ENCODE measurements at regions not wholly inside any gene's neighbourhood (a gene's known extent, or its start where the extent isn't known, plus 50 kb on each side); places are given as distances from the start of the nearest gene placed in this dataset.

DNA sequence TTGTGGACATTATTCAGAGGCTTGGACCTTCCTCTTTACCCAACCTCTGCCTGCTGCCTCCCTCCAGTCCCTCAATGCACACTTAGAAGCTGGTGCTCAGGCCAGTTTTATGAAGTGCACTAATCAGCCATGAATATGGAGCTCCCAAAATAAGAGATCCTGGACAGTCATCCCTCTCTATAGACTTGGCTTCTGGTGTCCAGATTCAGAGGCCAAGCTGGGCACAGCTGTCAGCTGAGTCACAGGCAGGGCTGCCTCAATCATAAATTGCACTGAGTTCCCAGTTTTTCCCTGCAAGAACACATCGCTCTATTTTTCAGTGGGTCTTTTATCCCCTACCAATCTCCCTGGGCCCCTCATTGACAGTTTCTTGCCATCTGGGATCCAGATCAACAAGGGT, 161.7 kb upstream of the CADM1 start:
- H3K4me3 ChIP-seq (ENCODE audit: low read length), result no peak overlapping the region
- TF ChIP-seq ZNF274 (IDR thresholded peaks at IDR 0.05; ENCODE audit: low read depth, low read length), result no peak

DNA sequence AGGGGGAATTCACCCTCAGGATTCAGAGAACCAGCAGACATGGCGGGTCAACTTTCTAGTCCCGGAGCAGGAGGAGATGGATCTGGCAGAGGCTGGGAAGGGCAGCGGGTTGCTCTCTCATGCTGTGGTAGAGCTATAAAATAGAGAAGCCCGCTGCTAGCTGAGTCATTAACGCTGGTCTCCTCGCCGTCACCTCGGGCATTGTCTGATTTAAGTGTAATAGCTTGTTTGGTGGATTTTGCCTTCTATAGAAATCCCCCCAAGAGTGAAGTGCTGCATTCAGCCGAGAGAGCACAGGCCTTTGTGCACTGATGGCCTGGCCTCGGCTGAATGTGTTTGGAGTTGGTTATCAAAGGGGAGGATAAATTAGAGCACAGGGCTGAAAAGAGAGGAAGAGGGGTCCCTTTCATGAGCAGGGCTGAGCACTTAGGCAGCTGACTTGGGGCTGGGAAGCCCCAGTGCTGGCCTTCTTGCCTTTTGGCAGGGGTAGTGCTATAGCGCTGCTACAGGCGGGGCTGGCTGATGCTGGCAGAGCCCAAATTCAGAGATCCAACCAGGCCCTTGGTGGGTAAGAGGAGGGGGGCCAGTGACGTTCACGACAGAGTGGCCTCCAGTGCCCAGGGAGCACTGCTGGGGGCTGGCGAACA, 161.1 kb upstream of the CADM1 start:
- no peak for TF ChIP-seq ZNF274 (IDR thresholded peaks at IDR 0.05; ENCODE audit: low read depth, low read length)
- H3K4me3 ChIP-seq (ENCODE audit: low read length), result no peak overlapping the region

DNA sequence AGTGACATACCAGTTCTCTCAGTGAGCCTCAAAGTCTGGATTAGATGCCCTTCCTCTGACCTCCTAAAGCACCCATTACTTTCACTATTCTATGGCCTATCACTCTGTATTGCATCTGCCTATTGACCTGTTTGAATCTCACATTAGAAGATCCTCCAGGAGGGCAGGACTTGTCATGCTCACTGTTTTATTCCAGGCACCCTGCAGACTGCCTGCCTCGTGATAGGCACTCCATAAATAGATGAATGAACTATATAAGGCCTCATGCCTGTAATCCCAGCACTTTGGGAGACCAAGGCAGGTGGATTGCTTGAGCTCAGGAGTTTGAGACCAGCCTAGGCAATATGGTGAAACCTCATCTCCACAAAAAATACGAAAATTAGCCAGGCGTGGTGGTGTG, 160.1 kb upstream of the CADM1 start:
- TF ChIP-seq ZNF274 (IDR thresholded peaks at IDR 0.05; ENCODE audit: low read depth, low read length), result no peak
- H3K4me3 ChIP-seq (ENCODE audit: low read length), result no peak overlapping the region

DNA sequence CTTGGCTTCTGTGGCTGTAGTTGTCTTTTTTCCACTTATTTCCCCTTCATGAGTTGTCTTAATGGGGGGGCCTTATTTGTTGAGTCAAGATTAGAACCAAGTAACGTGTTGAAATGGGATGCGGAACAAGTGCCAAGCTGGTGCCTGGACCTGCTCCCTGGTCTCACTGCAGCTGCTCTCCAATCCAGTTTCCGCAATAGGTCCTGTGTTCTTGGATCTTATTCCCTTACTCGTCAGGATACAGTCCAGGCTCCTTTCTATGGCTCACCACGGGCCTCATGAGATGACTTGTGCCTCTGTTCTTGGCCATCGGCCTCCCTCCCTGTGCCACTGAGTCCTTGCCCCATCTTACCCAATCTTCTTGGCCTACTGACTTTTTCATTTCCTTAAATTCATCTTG, 159.6 kb upstream of the CADM1 start:
- no peak overlapping the region for H3K4me3 ChIP-seq (ENCODE audit: low read length)
- no peak for TF ChIP-seq ZNF274 (IDR thresholded peaks at IDR 0.05; ENCODE audit: low read depth, low read length)

DNA sequence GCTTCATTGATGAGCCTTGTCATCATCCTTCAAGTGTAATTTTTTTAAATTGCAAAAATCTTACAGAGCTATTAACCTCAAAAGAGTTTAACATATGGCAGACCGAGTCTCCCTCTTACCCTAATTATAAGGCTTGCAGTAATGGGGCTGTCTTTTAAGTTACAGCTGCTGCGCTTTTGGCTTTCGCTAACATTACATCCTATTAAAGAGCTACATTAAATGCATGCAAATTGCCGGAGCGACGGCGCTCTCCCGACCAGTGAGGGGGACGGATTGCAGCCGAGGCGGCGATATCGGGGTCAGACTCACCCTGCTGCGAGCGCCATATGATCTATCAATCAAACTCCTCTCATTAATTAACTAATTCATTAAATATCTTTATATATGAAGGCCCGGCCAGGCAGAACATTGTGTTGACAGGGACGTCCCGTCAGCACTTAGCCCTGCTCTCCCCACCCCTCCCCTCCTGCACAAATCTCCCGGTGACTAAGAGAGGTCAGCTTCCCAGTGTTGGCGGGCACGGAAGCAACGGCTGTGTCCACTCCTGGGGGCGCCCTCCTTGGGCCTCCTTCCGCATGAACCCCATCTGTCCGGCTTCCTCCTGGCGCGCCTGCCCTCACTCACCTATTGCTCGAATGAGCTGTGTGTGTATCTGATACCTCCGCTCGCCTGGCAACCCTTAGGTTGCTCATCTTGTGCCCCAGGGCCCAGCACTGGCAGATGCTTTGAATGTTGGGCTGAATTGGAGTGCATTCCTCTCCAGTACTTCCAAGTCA, 156.0 kb upstream of the CADM1 start:
- no peak for TF ChIP-seq ZNF274 (IDR thresholded peaks at IDR 0.05; ENCODE audit: low read depth, low read length)
- no peak overlapping the region for H3K4me3 ChIP-seq (ENCODE audit: low read length)

DNA sequence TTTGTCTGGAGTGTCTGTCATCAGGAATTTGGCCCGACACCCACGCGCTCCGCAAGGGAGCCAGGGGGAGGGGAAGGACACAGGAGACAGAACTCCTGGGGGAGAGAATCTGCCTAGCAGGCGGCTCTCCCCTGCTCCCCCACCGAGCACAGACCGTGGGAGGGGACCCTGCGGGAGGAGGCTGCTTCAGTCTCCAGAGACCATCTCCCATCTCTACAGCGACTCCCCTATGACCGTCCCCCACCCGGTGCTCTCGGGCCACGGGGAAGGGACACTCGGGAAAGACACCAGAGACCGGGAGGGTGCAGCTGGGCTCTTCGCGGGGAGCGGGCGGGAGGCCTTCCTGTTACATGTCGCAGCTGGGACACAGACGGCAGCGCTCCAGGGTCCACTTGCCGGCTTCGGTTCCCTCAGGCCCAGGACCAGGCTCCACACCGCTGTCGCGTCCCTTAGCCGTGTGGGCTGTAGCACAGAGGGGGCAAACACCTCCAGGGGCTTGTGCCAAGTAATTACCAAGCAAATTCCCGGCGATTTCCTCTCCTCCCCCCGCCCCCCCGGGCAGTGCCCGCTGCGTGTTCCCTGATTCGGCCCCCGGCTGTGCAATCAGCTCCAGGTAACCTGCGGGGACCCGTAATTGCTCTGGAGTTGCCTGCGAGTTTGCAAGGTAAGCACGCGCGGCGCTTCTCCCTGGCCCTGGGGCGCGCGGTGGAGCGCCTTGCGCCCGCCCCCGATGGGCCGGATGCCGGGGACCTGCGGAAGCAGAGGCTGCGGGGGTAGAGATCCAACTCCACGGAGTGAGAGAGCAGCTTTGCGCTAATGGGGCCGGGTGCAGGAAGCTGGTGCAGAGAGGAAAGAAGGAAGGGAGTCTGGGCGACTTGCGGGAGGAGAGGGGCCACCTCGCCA, 155.1 kb upstream of the CADM1 start:
- no peak for TF ChIP-seq ZNF274 (IDR thresholded peaks at IDR 0.05; ENCODE audit: low read depth, low read length)
- no peak overlapping the region for H3K4me3 ChIP-seq (ENCODE audit: low read length)

DNA sequence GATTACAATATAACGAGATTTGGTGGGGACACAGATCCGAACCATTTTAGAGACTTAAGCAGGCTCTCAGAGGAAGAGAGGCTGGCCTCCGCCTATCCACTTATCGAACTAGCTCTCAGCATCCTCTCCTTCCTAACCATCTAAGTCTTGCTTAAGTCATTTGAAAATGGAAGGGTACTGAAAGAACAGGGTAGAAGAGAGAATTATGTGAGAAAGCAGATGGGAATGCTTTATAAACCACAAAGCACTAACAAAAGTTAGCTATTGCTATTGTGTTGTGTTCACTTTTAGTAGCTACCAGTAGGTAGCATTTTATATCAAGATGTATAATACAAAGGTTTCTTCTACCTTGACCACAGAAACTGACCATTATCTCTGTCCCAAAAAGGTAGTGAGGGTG, 153.4 kb upstream of the CADM1 start:
- no peak overlapping the region for H3K4me3 ChIP-seq (ENCODE audit: low read length)
- TF ChIP-seq ZNF274 (IDR thresholded peaks at IDR 0.05; ENCODE audit: low read depth, low read length), result no peak

DNA sequence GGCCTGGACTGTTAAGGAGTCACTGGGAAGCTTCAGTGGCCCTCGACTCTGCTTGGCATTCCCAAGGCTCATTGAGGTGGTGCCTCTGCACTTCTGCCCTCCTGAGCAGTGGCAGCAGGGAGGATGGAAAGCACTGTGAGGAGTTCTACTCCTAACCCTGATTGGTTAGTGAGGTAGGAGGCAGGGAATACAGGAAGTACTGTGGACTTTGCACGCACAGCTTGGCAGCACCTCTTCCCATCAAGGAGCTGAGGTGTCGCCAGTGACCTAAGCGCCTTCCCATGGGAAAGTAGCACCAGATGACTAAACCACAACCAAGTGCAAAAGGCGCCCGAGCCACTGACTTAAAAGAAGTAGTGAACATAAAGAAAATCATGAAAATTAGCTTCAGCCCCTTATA, 152.5 kb upstream of the CADM1 start:
- no peak for TF ChIP-seq ZNF274 (IDR thresholded peaks at IDR 0.05; ENCODE audit: low read depth, low read length)
- H3K4me3 ChIP-seq (ENCODE audit: low read length), result no peak overlapping the region

DNA sequence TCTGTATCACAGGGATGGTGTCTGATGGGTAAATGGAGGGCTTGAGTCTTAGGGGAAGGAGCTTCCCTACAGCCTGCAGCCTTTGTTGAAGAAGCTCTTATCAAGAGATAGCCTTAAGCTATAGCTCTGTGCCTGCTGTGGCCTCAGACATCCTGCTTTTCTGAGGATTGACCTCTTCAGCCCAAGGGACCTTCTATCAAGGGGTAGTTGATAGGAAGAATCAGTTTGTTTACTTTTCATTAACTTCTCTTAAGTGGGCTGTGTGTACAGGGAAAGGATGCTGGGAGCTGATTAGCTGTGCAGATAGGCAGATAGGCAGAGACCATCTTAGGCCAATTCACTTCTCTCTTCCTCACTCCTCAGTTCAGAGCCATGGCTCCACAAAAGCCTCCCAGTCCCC, 151.8 kb upstream of the CADM1 start:
- H3K4me3 ChIP-seq (ENCODE audit: low read length), result no peak overlapping the region
- TF ChIP-seq ZNF274 (IDR thresholded peaks at IDR 0.05; ENCODE audit: low read depth, low read length), result no peak

DNA sequence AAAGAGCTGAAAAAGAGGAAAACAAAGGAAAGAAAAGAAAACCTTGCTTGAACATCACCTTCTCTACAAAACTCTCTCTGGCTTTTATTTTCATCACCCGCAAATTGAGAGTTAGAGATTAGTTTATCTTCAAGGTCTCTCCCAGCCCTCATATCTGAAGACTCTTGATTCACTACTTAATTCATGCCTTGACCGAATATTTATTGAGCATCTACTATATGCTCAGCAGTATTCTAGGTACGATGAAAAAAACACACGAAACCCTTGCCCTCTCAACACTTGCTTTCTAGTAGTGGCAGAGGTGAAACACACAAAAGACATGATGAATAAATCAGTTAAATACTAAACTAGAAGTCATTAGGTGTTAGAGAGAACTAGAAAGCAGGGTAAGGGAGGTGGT, 150.6 kb upstream of the CADM1 start:
- H3K4me3 ChIP-seq (ENCODE audit: low read length), result no peak overlapping the region
- no peak for TF ChIP-seq ZNF274 (IDR thresholded peaks at IDR 0.05; ENCODE audit: low read depth, low read length)

DNA sequence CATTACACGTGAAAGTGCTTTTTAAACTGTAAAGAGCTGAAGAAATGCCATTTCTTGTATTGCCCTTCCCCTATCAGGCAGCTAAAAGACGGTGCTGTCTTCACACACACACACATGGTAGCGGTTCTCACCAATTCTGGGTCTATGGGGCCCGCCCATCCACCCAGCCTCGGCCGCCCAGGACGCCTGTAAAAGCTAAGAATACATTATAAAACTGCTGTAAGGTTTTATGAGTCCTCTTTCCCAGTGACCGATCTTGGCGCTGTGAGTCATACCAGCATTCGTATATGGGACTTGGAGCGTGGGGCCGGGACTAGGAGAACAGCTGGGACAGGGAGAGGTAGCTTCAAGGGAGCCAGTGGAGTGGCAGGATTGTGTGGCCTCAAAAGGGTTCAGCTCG, 149.7 kb upstream of the CADM1 start:
- no peak for TF ChIP-seq ZNF274 (IDR thresholded peaks at IDR 0.05; ENCODE audit: low read depth, low read length)
- no peak overlapping the region for H3K4me3 ChIP-seq (ENCODE audit: low read length)

DNA sequence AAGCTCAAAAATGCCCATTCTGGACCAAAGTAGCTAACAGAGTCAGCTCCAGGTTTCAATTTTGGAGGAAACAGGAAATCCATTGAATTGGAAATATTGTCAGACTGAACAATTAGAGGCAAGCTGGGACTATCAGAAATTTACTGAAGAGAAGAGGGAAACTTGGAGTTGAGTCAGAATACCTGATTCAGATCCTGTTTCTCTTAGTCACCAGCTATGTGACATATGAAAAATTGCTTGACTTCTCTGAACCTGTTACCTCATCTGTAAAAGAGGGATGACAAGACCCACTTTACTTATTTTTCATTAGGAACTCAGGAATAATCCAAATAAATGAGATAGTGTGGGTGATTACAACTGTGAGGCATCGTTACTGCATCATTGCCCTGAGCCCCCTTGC, 148.9 kb upstream of the CADM1 start:
- TF ChIP-seq ZNF274 (IDR thresholded peaks at IDR 0.05; ENCODE audit: low read depth, low read length), result no peak
- H3K4me3 ChIP-seq (ENCODE audit: low read length), result no peak overlapping the region

DNA sequence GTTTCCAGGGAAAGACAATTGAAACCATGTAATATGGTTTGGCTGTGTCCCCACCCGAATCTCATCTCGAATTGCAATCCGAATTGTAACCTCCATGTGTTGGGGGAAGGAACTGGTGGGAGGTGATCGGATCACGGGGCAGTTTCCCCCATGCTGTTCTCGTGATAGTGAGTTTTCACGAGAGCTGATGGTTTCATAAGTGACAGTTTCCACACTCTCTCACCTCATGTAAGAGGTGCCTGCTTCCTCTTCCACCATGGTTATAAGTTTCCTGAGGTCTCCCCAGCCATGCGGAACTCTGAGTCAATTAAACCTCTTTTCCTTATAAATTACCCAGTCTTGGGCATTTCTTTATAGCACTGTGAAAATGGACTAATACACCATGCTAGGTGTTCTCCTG, 148.3 kb upstream of the CADM1 start:
- TF ChIP-seq ZNF274 (IDR thresholded peaks at IDR 0.05; ENCODE audit: low read depth, low read length), result no peak
- no peak overlapping the region for H3K4me3 ChIP-seq (ENCODE audit: low read length)

DNA sequence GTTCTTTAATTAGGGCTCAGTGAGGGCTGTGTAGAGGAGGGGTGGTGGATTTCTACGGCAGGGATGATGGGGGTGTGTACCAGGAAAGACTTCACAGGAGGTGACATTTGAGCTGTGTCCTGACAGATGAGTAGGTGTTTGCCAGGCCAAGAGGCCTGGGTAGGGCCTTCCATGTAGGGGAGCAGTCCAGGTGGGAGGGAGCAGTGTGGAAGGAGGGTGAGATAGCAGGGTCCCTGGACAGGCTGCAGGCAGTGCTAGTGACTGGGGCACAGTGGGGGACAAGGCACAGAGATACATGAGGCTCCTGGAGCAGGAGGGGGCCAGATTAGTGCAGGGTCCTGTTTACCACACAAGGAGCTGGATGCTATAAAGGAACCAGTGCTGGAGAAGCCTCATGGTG, 147.9 kb upstream of the CADM1 start:
- no peak overlapping the region for H3K4me3 ChIP-seq (ENCODE audit: low read length)
- TF ChIP-seq ZNF274 (IDR thresholded peaks at IDR 0.05; ENCODE audit: low read depth, low read length), result no peak

DNA sequence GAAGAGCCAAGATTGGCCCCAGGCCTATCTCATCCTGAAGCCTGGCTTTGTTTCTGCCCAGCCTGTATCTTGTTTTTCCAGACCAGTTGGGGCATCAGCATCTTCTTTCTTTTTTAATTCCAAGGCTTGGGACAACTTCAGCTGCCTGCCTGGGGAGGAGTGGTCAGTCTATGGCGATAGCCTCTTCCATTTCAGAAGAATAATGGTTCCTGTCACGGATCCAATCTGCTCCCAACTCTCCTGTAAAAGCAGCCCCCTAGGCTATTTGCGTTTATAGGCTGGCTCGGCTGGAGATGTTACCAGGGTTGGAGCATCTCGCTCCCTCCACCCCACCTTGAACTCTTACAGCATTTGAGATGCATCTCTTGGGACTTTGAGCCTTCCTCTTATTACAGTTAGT, 145.2 kb upstream of the CADM1 start:
- TF ChIP-seq ZNF274 (IDR thresholded peaks at IDR 0.05; ENCODE audit: low read depth, low read length), result no peak
- H3K4me3 ChIP-seq (ENCODE audit: low read length), result no peak overlapping the region

Measured in GM08714 (cell line).